Colonic mucosa (tissue), 4 donors: ENCODE measurements at regions not wholly inside any gene's neighbourhood (a gene's known extent, or its start where the extent isn't known, plus 50 kb on each side); places are given as distances from the start of the nearest gene placed in this dataset.

ENCODE experiments used
- DNase-seq: peaks from one replicate; pipeline ENCODE4 v3.0.0-alpha.2; 2020
- H3K27ac ChIP-seq: fragments of 200-600 bp; one replicate; pipeline ENCODE4 v1.8.0; 2021
- H3K27me3 ChIP-seq: fragments of 200-600 bp; one replicate; pipeline ENCODE4 v1.8.0; 2021
- H3K36me3 ChIP-seq: fragments of 200-600 bp; one replicate; pipeline ENCODE4 v1.8.0; 2021
- H3K4me1 ChIP-seq: fragments of 200-600 bp; one replicate; pipeline ENCODE4 v1.8.0; 2021; ENCODE audit warnings: mild to moderate bottlenecking
- H3K4me3 ChIP-seq: fragments of 200-600 bp; one replicate; pipeline ENCODE4 v1.8.0; 2021
- H3K9ac ChIP-seq, 2 donors: one replicate each; pipeline ENCODE4 v1.7.0; 2013; ENCODE audit warnings: control low read depth in 2 of 2, low read depth in 2 of 2, low read length in 2 of 2
- H3K9me3 ChIP-seq: fragments of 200-600 bp; one replicate; pipeline ENCODE4 v1.8.0; 2021
- CTCF ChIP-seq: fragments of 200-600 bp; IDR thresholded peaks from one replicate; pipeline ENCODE4 v1.8.0; 2022; ENCODE audit warnings: antibody characterized with exemption, mild to moderate bottlenecking
- intact Hi-C: fragments of 100-400 bp; cut with DNase I; formaldehyde crosslinking; loops from one replicate; pipeline ENCODE4 v1.14.1; 2022
- donor health status: healthy.
- donor health status: DM: no; HTN: no; CAD: no.
- donor health status: DM: no; HTN: no; CAD: no.

GRCh38 chr20:3311623-3312022, 72.6 kb upstream of the SLC4A11 start:
- no peak for DNase-seq
- intact Hi-C loops: no loop called here
- no peak overlapping the region for H3K4me3 ChIP-seq
- TF ChIP-seq CTCF: no peak
- no peak overlapping the region for H3K9ac ChIP-seq
- H3K27ac ChIP-seq: no peak overlapping the region
- H3K9me3 ChIP-seq: no peaks in the 10 kb centered on the region
- no peaks in the 10 kb centered on the region for H3K4me1 ChIP-seq
- H3K36me3 ChIP-seq: no peaks in the 10 kb centered on the region
- no peaks in the 10 kb centered on the region for H3K27me3 ChIP-seq

- Histone ChIP-seq H3K4me1 (no peaks in the 10 kb centered on the region), H3K36me3 (no peaks in the 10 kb centered on the region), H3K9ac (no peak overlapping the region)
These were observed 70.2 kb upstream of the SLC4A11 start for GRCh38 chr20:3309226-3309625.

GRCh38 chr20:3307725-3308124, 68.7 kb upstream of the SLC4A11 start:
- intact Hi-C loops: no loop called here
- Histone ChIP-seq H3K36me3 (no peaks in the 10 kb centered on the region), H3K27ac (no peak overlapping the region)

More at GRCh38 chr20:3309226-3309625, 70.2 kb upstream of the SLC4A11 start:
- intact Hi-C loops: no loop called here
- Histone ChIP-seq H3K27me3 (no peaks in the 10 kb centered on the region), H3K9me3 (no peaks in the 10 kb centered on the region), H3K27ac (no peak overlapping the region), H3K4me3 (no peak overlapping the region)
- no peak for DNase-seq
- TF ChIP-seq CTCF: no peak

GRCh38 chr20:3307078-3307477, 68.1 kb upstream of the SLC4A11 start:
- H3K27ac ChIP-seq: no peak overlapping the region
- H3K9ac ChIP-seq: no peak overlapping the region
- no peaks in the 10 kb centered on the region for H3K27me3 ChIP-seq
- no peak overlapping the region for H3K4me3 ChIP-seq
- no peaks in the 10 kb centered on the region for H3K4me1 ChIP-seq
- no peak for DNase-seq
- intact Hi-C loops: no loop called here
- TF ChIP-seq CTCF: no peak
- no peaks in the 10 kb centered on the region for H3K9me3 ChIP-seq
- no peaks in the 10 kb centered on the region for H3K36me3 ChIP-seq

More at GRCh38 chr20:3307725-3308124, 68.7 kb upstream of the SLC4A11 start:
- Histone ChIP-seq H3K4me3 (no peak overlapping the region), H3K4me1 (no peaks in the 10 kb centered on the region), H3K9me3 (no peaks in the 10 kb centered on the region), H3K9ac (no peak overlapping the region), H3K27me3 (no peaks in the 10 kb centered on the region)
- no peak for DNase-seq
- TF ChIP-seq CTCF: no peak

- Histone ChIP-seq H3K9ac (no peak overlapping the region), H3K36me3 (no peaks in the 10 kb centered on the region), H3K4me1 (no peaks in the 10 kb centered on the region), H3K27ac (no peak overlapping the region), H3K9me3 (no peaks in the 10 kb centered on the region), H3K4me3 (no peak overlapping the region), H3K27me3 (no peaks in the 10 kb centered on the region)
- no peak for TF ChIP-seq CTCF
- no peak for DNase-seq
- intact Hi-C loops: no loop called here
These were observed 67.1 kb upstream of the SLC4A11 start for GRCh38 chr20:3306068-3306467.

- Histone ChIP-seq H3K9ac (no peak overlapping the region), H3K4me1 (no peaks in the 10 kb centered on the region), H3K4me3 (no peak overlapping the region), H3K27me3 (no peaks in the 10 kb centered on the region), H3K9me3 (no peaks in the 10 kb centered on the region), H3K27ac (no peak overlapping the region), H3K36me3 (no peaks in the 10 kb centered on the region)
- intact Hi-C loops: no loop called here
- DNase-seq: no peak
- TF ChIP-seq CTCF: no peak
These were observed 65.5 kb upstream of the SLC4A11 start for GRCh38 chr20:3304456-3304855.
